Bronchial epithelial cell (primary cell): ENCODE measurements at regions not wholly inside any gene's neighbourhood (a gene's known extent, or its start where the extent isn't known, plus 50 kb on each side); places are given as distances from the start of the nearest gene placed in this dataset.

Source experiments
- DNase-seq: peaks from one replicate; pipeline ENCODE4 v3.0.0-alpha.2; 2010; ENCODE audit warnings: low read depth
- FAIRE-seq: peaks from 2 replicates; lab custom pipeline; 2011; peaks lifted over from hg19 to GRCh38; lab: Jason Lieb, UNC
- H3K27me3 ChIP-seq: 2 replicates; pipeline ENCODE4 v1.5.1; 2011; ENCODE audit warnings: low read length; ENCODE audit not compliant: control insufficient read depth, insufficient read depth
- H3K36me3 ChIP-seq: 2 replicates; pipeline ENCODE4 v1.5.1; 2011; ENCODE audit warnings: low read length; ENCODE audit not compliant: control insufficient read depth, insufficient read depth
- H3K4me3 ChIP-seq: 2 replicates; pipeline ENCODE4 v1.5.1; 2011; ENCODE audit warnings: mild to moderate bottlenecking, low read depth, low read length, control low read depth
- CTCF ChIP-seq: IDR thresholded peaks from 2 replicates; pipeline ENCODE4 v1.5.1; 2011; ENCODE audit warnings: mild to moderate bottlenecking, moderate library complexity, low read length, control low read depth, inconsistent platforms; ENCODE audit not compliant: insufficient read depth, severe bottlenecking

GRCh38 chr2:125935559-125935958 lies 720.4 kb upstream of the GYPC start:
- FAIRE-seq = no peak
- Histone ChIP-seq H3K4me3 (no peak overlapping the region), H3K36me3 (no peaks in the 10 kb centered on the region), H3K27me3 (no peaks in the 10 kb centered on the region)
- no peak for TF ChIP-seq CTCF
- DNase-seq = no peak

- DNase-seq (no peak), FAIRE-seq (no peak)
- Histone ChIP-seq H3K27me3 (no peaks in the 10 kb centered on the region), H3K4me3 (no peak overlapping the region), H3K36me3 (no peaks in the 10 kb centered on the region)
- no peak for TF ChIP-seq CTCF
Observed at GRCh38 chr2:125942585-125943424, 713.2 kb upstream of the GYPC start.

- no peaks in the 10 kb centered on the region for H3K27me3 ChIP-seq
- no peak for FAIRE-seq
- TF ChIP-seq CTCF = no peak
- H3K36me3 ChIP-seq = no peaks in the 10 kb centered on the region
- DNase-seq = no peak
- H3K4me3 ChIP-seq = no peak overlapping the region
Observed at GRCh38 chr2:125959047-125959446, 696.9 kb upstream of the GYPC start.

- no peaks in the 10 kb centered on the region for H3K27me3 ChIP-seq
- FAIRE-seq (no peak), DNase-seq (no peak)
- no peaks in the 10 kb centered on the region for H3K36me3 ChIP-seq
- no peak for TF ChIP-seq CTCF
- no peak overlapping the region for H3K4me3 ChIP-seq
Observed at GRCh38 chr2:125961739-125962138, 694.2 kb upstream of the GYPC start.

GRCh38 chr2:125979886-125980285 lies 676.1 kb upstream of the GYPC start:
- no peak for TF ChIP-seq CTCF
- no peaks in the 10 kb centered on the region for H3K27me3 ChIP-seq
- H3K4me3 ChIP-seq = no peak overlapping the region
- FAIRE-seq (no peak), DNase-seq (no peak)
- H3K36me3 ChIP-seq = no peaks in the 10 kb centered on the region

- H3K27me3 ChIP-seq = no peaks in the 10 kb centered on the region
- no peak for TF ChIP-seq CTCF
- FAIRE-seq = no peak
- H3K4me3 ChIP-seq = no peak overlapping the region
- H3K36me3 ChIP-seq = no peaks in the 10 kb centered on the region
- DNase-seq = no peak
Observed at GRCh38 chr2:125983364-125983763, 672.6 kb upstream of the GYPC start.
